Right renal pelvis (tissue), 4 donors: ENCODE measurements at regions not wholly inside any gene's neighbourhood (a gene's known extent, or its start where the extent isn't known, plus 50 kb on each side); places are given as distances from the start of the nearest gene placed in this dataset.
"Not testable (repeated sequence)": the region's sequence is repeated elsewhere in the genome, so short reads cannot be mapped to it uniquely, and the experiment has no call there.

Experiments used
- DNase-seq, 4 donors: peaks; one replicate each; pipeline ENCODE4 v3.0.0-alpha.2; 2013; ENCODE audit warnings: low read depth in 4 of 4, low spot score in 3 of 4, missing footprints in 1 of 4

GRCh38 chr5:135185481-135186065 lies 151.5 kb upstream of the PITX1 start:
- DNase-seq = no peak

- DNase-seq = no peak
Observed at GRCh38 chr5:135184646-135185045, 150.6 kb upstream of the PITX1 start.

- DNase-seq = no peak
Observed at GRCh38 chr5:135183464-135183863, 149.4 kb upstream of the PITX1 start.

GRCh38 chr5:135182675-135183074 lies 148.6 kb upstream of the PITX1 start:
- DNase-seq = no peak

GRCh38 chr5:135181653-135182052 lies 147.6 kb upstream of the PITX1 start:
- no peak for DNase-seq

- no peak for DNase-seq
Observed at GRCh38 chr5:135179308-135179980, 145.4 kb upstream of the PITX1 start.

GRCh38 chr5:135178476-135179155 lies 144.6 kb upstream of the PITX1 start:
- DNase-seq = no peak

GRCh38 chr5:135177591-135177990 lies 143.6 kb upstream of the PITX1 start:
- DNase-seq = no peak

- DNase-seq = no peak
Observed at GRCh38 chr5:135176991-135177390, 143.0 kb upstream of the PITX1 start.

GRCh38 chr5:135174315-135175096 lies 140.5 kb upstream of the PITX1 start:
- DNase-seq = no peak

GRCh38 chr5:135173662-135174290 lies 139.7 kb upstream of the PITX1 start:
- DNase-seq = no peak

GRCh38 chr5:135172718-135173117 lies 138.7 kb upstream of the PITX1 start:
- DNase-seq = no peak

- DNase-seq = no peak
Observed at GRCh38 chr5:135171336-135171735, 137.3 kb upstream of the PITX1 start.

GRCh38 chr5:135170500-135170899 lies 136.5 kb upstream of the PITX1 start:
- DNase-seq = no peak

GRCh38 chr5:135169753-135170152 lies 135.7 kb upstream of the PITX1 start:
- no peak for DNase-seq

GRCh38 chr5:135167634-135168033 lies 133.6 kb upstream of the PITX1 start:
- DNase-seq = no peak

- DNase-seq = not testable (repeated sequence)
Observed at GRCh38 chr5:135164873-135165614, 131.0 kb upstream of the PITX1 start.

GRCh38 chr5:135163964-135164363 lies 129.9 kb upstream of the PITX1 start:
- DNase-seq = no peak

- DNase-seq = no peak
Observed at GRCh38 chr5:135163391-135163790, 129.4 kb upstream of the PITX1 start.

GRCh38 chr5:135162661-135163265 lies 128.7 kb upstream of the PITX1 start:
- no peak for DNase-seq
